Activated CD4-positive, alpha-beta memory T cell treated with anti-CD3 and anti-CD28 coated beads for 36 hours (primary cell): ENCODE measurements at regions not wholly inside any gene's neighbourhood (a gene's known extent, or its start where the extent isn't known, plus 50 kb on each side); places are given as distances from the start of the nearest gene placed in this dataset.
A peak's percentile ranks its signal among the peaks of the same experiment; 100 is the strongest.

Experiments
- CTCF ChIA-PET: fragments of 350-600 bp; sonication (Branson Sonifier 250); formaldehyde crosslinking; loops from one replicate; lab custom pipeline; 2021; ENCODE audit warnings: antibody characterized with exemption, inconsistent platforms; lab: Charles Lee
- POLR2A ChIA-PET: fragments of 350-600 bp; sonication (Branson Sonifier 250); formaldehyde crosslinking; loops from one replicate; lab custom pipeline; 2021; ENCODE audit warnings: antibody characterized with exemption; lab: Charles Lee
- DNase-seq: peaks from one replicate; pipeline ENCODE4 v3.0.0-alpha.2; 2020
- H3K27ac Mint-ChIP-seq: one replicate; pipeline ENCODE4 v1.8.0; 2021; ENCODE audit warnings: mixed read lengths
- H3K27me3 Mint-ChIP-seq: one replicate; pipeline ENCODE4 v1.8.0; 2021; ENCODE audit warnings: mixed read lengths
- H3K36me3 Mint-ChIP-seq: one replicate; pipeline ENCODE4 v1.8.0; 2021; ENCODE audit warnings: mixed read lengths
- H3K4me1 Mint-ChIP-seq: one replicate; pipeline ENCODE4 v1.8.0; 2021; ENCODE audit warnings: low read depth, mixed read lengths
- H3K4me3 Mint-ChIP-seq: one replicate; pipeline ENCODE4 v1.8.0; 2021; ENCODE audit warnings: mild to moderate bottlenecking, mixed read lengths
- H3K9me3 Mint-ChIP-seq: one replicate; pipeline ENCODE4 v1.8.0; 2021; ENCODE audit warnings: mixed read lengths
- intact Hi-C: fragments of 100-400 bp; cut with micrococcal nuclease; formaldehyde crosslinking; loops from one replicate; pipeline ENCODE4 v1.15.1; 2023

DNA sequence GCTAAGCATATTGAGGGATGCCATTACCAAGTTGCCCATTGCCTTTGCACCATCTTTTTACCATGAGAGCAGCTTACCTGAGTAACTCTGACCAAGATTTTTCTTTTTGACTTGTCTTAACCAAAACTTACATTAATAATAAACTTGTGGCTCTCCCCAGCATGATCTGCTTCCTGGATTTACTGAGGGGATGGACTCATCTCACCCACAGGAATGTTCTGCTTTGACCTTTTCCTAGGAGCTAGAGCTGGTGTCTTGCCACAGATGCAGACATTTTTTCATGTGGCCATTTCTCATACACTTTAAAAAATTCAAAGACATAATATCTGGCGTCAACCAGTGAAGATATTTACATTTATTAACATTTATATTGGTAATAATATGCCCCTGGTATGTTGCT, 79.2 kb upstream of the EFHC2 start:
- Mint-ChIP-seq H3K27ac (no peak overlapping the region), H3K27me3 (no peaks in the 10 kb centered on the region), H3K36me3 (no peaks in the 10 kb centered on the region), H3K4me1 (no peaks in the 10 kb centered on the region), H3K9me3 (no peaks in the 10 kb centered on the region), H3K4me3 (no peak overlapping the region)
- intact Hi-C loops = no loop called here
- POLR2A ChIA-PET = no interaction called here
- DNase-seq = no peak
- CTCF ChIA-PET = no interaction called here

DNA sequence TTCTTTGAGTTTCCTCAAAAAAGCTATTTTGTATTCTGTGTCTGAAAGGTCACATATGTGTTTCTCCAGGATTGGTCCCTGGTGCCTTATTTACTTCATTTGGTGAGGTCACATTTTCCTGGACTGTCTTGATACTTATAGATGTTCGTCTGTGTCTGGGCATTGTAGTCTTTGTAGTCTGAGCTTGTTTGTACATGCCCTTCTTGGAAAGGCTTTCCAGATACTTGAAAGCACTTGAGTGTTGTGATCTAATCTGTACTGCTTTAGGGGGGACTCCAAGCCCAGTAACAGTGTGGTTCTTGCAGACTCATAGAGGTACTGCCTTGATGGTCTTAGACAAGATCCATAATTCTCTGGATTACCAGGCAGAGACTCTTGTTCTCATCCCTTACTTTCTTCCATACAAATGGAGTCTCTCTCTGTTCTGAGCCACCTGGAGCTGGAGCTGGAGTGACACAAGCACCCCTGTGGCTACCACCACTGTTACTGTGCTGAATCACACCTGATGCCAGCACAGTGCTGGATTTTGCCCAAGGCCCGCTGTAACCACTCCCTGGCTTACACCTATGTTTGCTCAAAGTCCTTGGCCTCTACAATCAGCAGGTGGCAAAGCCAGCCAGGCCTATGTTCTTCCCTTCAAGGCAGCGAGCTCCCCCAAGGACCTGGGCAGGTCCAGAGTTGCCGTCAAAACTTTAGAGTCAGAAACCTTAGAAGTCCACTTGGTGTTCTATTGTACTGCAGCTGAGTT, 72.3 kb upstream of the EFHC2 start:
- Mint-ChIP-seq H3K4me1 (no peaks in the 10 kb centered on the region), H3K4me3 (no peak overlapping the region), H3K9me3 (no peaks in the 10 kb centered on the region), H3K27ac (no peak overlapping the region), H3K27me3 (no peaks in the 10 kb centered on the region), H3K36me3 (no peaks in the 10 kb centered on the region)
- no peak for DNase-seq
- ChIA-PET POLR2A (no interaction called here), CTCF (no interaction called here)
- intact Hi-C loops = no loop called here

DNA sequence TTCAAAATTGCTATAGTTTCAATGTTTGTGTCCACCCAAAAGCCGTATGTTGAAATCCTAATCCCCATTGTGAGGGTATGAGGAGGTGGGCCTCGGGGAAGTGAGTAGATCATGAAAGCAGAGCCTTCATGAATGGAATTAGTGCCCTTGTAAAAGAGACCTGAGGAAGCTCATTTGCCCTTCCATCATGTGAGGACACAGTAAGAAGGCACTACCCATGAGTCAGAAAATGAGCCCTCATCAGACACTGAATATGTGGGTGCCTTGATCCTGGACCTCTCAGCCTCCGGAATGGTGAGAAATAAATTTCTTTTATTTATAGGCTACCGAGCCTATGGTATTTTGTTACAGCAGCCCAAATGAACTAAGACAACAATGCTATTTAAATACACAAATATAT, 57.7 kb upstream of the EFHC2 start:
- CTCF ChIA-PET = no interaction called here
- peaks cover 2% of the 10 kb centered on the region for H3K9me3 Mint-ChIP-seq
- H3K4me1 Mint-ChIP-seq = peaks cover 6% of the 10 kb centered on the region
- H3K27me3 Mint-ChIP-seq = no peaks in the 10 kb centered on the region
- H3K27ac Mint-ChIP-seq = no peak overlapping the region
- H3K4me3 Mint-ChIP-seq = no peak overlapping the region
- POLR2A ChIA-PET = no interaction called here
- H3K36me3 Mint-ChIP-seq = no peaks in the 10 kb centered on the region
- no peak for DNase-seq
- intact Hi-C loops = no loop called here

DNA sequence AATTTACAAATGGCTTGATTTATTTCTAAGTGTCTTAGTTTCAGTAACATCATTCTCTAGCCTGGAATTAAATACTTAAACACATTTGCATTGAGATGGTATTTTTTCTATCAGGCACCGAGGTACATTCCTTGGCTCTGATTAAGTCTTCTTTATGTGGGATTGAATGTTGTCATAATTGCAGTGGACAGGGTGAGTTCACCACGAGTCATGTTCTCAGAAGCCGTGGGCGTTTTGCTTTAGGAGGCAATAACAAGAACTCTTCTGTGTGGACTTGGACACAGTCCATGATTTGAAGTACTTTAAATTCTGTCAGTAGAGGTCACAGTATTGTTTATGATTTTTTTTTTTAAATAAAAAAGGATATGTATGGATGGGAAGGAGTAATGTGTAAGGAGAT, 57.1 kb upstream of the EFHC2 start:
- H3K36me3 Mint-ChIP-seq = no peaks in the 10 kb centered on the region
- H3K27me3 Mint-ChIP-seq = no peaks in the 10 kb centered on the region
- H3K4me1 Mint-ChIP-seq = peaks cover 6% of the 10 kb centered on the region
- H3K4me3 Mint-ChIP-seq = no peak overlapping the region
- ChIA-PET POLR2A (no interaction called here), CTCF (no interaction called here)
- intact Hi-C loops = no loop called here
- peak; percentile 63 for DNase-seq
- peaks cover 2% of the 10 kb centered on the region for H3K9me3 Mint-ChIP-seq
- no peak overlapping the region for H3K27ac Mint-ChIP-seq

DNA sequence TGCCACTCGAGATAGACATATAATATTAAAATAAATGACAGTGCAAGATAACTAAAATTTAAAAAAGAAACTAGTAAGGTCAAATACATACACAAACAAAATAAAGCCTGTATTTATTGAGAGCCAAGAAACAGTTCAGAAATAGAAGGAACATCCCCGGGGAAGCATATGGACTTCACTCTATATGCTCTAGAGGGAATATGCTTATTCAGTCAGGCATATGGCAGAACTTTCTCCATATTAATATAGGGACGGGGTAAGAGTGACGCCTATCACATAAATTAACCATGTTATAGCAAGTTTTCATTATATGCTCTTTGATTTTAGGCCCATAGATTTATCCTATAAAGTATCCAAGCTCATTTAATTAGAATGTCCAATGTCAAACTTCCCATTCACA, 56.7 kb upstream of the EFHC2 start:
- H3K4me1 Mint-ChIP-seq = peaks cover 6% of the 10 kb centered on the region
- H3K4me3 Mint-ChIP-seq = no peak overlapping the region
- no peak for DNase-seq
- intact Hi-C loops = no loop called here
- H3K9me3 Mint-ChIP-seq = peaks cover 2% of the 10 kb centered on the region
- H3K27me3 Mint-ChIP-seq = no peaks in the 10 kb centered on the region
- H3K27ac Mint-ChIP-seq = no peak overlapping the region
- H3K36me3 Mint-ChIP-seq = no peaks in the 10 kb centered on the region
- POLR2A ChIA-PET = no interaction called here
- CTCF ChIA-PET = no interaction called here
